ENCODE measurements at regions not wholly inside any gene's neighbourhood (a gene's known extent, or its start where the extent isn't known, plus 50 kb on each side); places are given as distances from the start of the nearest gene placed in this dataset.

GRCh38 chr10:56567580-56567979 lies 206.5 kb upstream of the ZWINT start (continued):
- TF ChIP-seq TSHZ2 (CRISPR knock-in tag; IDR thresholded peaks at IDR 0.05) = no peak

GRCh38 chr10:56561336-56561735 lies 200.3 kb upstream of the ZWINT start:
- no peak for ATAC-seq
- TF ChIP-seq BACH2 (CRISPR knock-in tag; IDR thresholded peaks at IDR 0.05; ENCODE audit: borderline replicate concordance) = no peak
- no peak for TF ChIP-seq CSDC2 (CRISPR knock-in tag; IDR thresholded peaks at IDR 0.05)
- TF ChIP-seq CREB5 (CRISPR knock-in tag; IDR thresholded peaks at IDR 0.05; ENCODE audit: low read depth) = no peak
- TF ChIP-seq SNAI2 (CRISPR knock-in tag; IDR thresholded peaks at IDR 0.05) = no peak
- no peak for TF ChIP-seq TCF4 (CRISPR knock-in tag; IDR thresholded peaks at IDR 0.05; ENCODE audit: borderline replicate concordance)
- no peak for TF ChIP-seq ZC3H10 (CRISPR knock-in tag; IDR thresholded peaks at IDR 0.05)
- TF ChIP-seq PPARA (CRISPR knock-in tag; IDR thresholded peaks at IDR 0.05; ENCODE audit: borderline replicate concordance) = no peak

- no peak for ATAC-seq
- TF ChIP-seq POU6F1 (CRISPR knock-in tag; IDR thresholded peaks at IDR 0.05; ENCODE audit: borderline replicate concordance, low read depth) (no peak), ZNF70 (CRISPR knock-in tag; IDR thresholded peaks at IDR 0.05) (no peak), ARNTL (CRISPR knock-in tag; IDR thresholded peaks at IDR 0.05; ENCODE audit: borderline replicate concordance, low read depth) (no peak), TOX (CRISPR knock-in tag; IDR thresholded peaks at IDR 0.05; ENCODE audit: borderline replicate concordance) (no peak), SNAI2 (CRISPR knock-in tag; IDR thresholded peaks at IDR 0.05) (no peak), PPARA (CRISPR knock-in tag; IDR thresholded peaks at IDR 0.05; ENCODE audit: borderline replicate concordance) (no peak), ZNF8 (CRISPR knock-in tag; IDR thresholded peaks at IDR 0.05) (no peak), CSRNP3 (CRISPR knock-in tag; IDR thresholded peaks at IDR 0.05) (no peak), ZFP3 (CRISPR knock-in tag; IDR thresholded peaks at IDR 0.05) (no peak)
Observed at GRCh38 chr10:56551037-56551436, 190.0 kb upstream of the ZWINT start.

- ATAC-seq = no peak
Observed at GRCh38 chr10:56547163-56547562, 186.1 kb upstream of the ZWINT start.

More at GRCh38 chr10:56547163-56547562, 186.1 kb upstream of the ZWINT start:
- no peak for TF ChIP-seq CSRNP3 (CRISPR knock-in tag; IDR thresholded peaks at IDR 0.05)
- TF ChIP-seq ZNF70 (CRISPR knock-in tag; IDR thresholded peaks at IDR 0.05) = no peak
- no peak for TF ChIP-seq GLIS3 (CRISPR knock-in tag; IDR thresholded peaks at IDR 0.05)
- no peak for TF ChIP-seq BACH2 (CRISPR knock-in tag; IDR thresholded peaks at IDR 0.05; ENCODE audit: borderline replicate concordance)
- no peak for TF ChIP-seq TOX (CRISPR knock-in tag; IDR thresholded peaks at IDR 0.05; ENCODE audit: borderline replicate concordance)
- no peak for TF ChIP-seq PATZ1 (CRISPR knock-in tag; IDR thresholded peaks at IDR 0.05; ENCODE audit: borderline replicate concordance)
- TF ChIP-seq ZNF8 (CRISPR knock-in tag; IDR thresholded peaks at IDR 0.05) = no peak
- TF ChIP-seq OSR1 (CRISPR knock-in tag; IDR thresholded peaks at IDR 0.05) = no peak
- no peak for TF ChIP-seq ARNTL (CRISPR knock-in tag; IDR thresholded peaks at IDR 0.05; ENCODE audit: borderline replicate concordance, low read depth)
- TF ChIP-seq CSDC2 (CRISPR knock-in tag; IDR thresholded peaks at IDR 0.05) = no peak
- TF ChIP-seq ISL1 (CRISPR knock-in tag; IDR thresholded peaks at IDR 0.05) = no peak
- no peak for TF ChIP-seq POU6F1 (CRISPR knock-in tag; IDR thresholded peaks at IDR 0.05; ENCODE audit: borderline replicate concordance, low read depth)
- TF ChIP-seq TCF4 (CRISPR knock-in tag; IDR thresholded peaks at IDR 0.05; ENCODE audit: borderline replicate concordance) = no peak
- TF ChIP-seq ZFP30 (CRISPR knock-in tag; IDR thresholded peaks at IDR 0.05) = no peak
- no peak for TF ChIP-seq ZFP3 (CRISPR knock-in tag; IDR thresholded peaks at IDR 0.05)
- no peak for TF ChIP-seq SNAI2 (CRISPR knock-in tag; IDR thresholded peaks at IDR 0.05)
